ENCODE measurements at regions not wholly inside any gene's neighbourhood (a gene's known extent, or its start where the extent isn't known, plus 50 kb on each side); places are given as distances from the start of the nearest gene placed in this dataset.
"Not testable (repeated sequence)": the region's sequence is repeated elsewhere in the genome, so short reads cannot be mapped to it uniquely, and the experiment has no call there.

GRCh38 chr5:159797261-159797970 lies 118.9 kb upstream of the ADRA1B start:
- no peak for DNase-seq

- no peak for DNase-seq
Measured at GRCh38 chr5:159799701-159800100, 116.6 kb upstream of the ADRA1B start.

GRCh38 chr5:159800131-159800840 lies 116.0 kb upstream of the ADRA1B start:
- DNase-seq = no peak

DNA sequence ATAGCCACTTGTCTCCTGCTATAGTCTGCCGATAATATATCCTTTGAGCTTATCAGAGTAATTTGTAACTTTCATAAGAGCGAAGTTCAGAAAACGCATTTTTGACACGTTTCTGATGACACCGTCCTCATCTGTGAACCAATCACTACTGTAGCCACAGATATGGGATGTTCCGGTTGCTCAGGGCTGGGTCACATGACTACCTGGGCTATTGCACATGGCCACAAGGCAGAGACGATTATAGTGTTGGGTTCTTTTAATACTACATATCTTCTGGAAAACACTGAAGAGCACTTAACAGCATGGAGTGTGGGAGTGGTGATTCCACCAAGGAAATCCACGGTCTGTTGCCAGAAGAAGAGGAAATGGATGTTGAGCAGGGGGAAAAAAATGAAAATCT lies 115.0 kb upstream of the ADRA1B start:
- no peak for DNase-seq

DNA sequence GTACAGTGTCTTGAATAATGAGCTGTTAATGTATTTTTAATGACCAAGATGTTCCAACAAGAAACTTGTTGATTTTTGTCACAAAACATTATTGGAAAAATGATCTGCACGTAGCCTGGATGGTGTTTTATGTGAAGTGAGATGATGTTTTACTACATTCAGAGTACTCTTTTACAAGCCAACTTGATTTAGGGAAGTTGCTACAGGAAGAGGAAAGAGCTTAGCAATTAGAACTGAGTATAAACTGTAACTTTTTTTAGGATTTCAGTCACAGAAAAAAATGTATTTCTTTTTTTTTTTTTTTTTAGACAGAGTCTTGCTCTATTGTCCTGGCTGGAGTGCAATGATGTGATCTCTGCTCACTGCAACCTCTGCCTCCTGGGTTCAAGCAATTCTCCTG lies 113.6 kb upstream of the ADRA1B start:
- DNase-seq = no peak

DNA sequence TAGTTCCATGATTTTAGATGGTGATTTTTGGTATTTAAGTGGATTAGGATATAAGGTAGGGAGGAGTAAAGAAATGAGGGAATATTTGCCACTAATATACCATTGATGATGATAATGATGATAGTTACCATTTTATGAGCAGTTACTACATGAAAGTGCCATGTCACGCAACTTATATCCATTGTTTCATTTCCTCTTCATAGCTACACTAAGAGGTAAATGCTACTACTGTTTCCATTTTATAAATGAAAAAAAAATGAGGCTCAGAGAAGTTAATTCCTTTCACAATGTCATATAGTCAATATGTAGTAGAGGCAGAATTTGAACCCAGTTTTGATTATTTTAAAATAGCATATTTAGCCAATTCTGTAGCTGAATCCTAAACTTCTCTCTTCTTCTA lies 112.2 kb upstream of the ADRA1B start:
- DNase-seq = no peak

GRCh38 chr5:159805021-159805420 lies 111.3 kb upstream of the ADRA1B start:
- DNase-seq = peak; percentile 4

- DNase-seq = not testable (repeated sequence)
Measured at GRCh38 chr5:159807135-159807534, 109.1 kb upstream of the ADRA1B start.

- DNase-seq = no peak
Measured at GRCh38 chr5:159807586-159807985, 108.7 kb upstream of the ADRA1B start.

GRCh38 chr5:159811712-159812111 lies 104.6 kb upstream of the ADRA1B start:
- no peak for DNase-seq

DNA sequence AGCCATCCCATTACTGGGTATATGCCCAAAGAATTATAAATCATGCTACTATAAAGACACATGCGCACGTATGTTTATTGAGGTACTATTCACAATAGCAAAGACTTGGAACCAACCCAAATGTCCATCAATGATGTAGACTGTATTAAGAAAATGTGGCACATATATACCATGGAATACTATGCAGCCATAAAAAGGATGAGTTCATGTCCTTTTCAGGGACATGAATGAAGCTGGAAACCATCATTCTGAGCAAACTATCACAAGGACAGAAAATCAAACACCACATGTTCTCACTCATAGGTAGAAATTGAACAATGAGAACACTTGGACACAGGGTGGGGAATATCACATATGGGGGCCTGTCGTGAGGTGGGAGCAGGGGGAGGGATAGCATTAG lies 103.5 kb upstream of the ADRA1B start:
- not testable (repeated sequence) for DNase-seq

- no peak for DNase-seq
Measured at GRCh38 chr5:159814222-159814621, 102.1 kb upstream of the ADRA1B start.

DNA sequence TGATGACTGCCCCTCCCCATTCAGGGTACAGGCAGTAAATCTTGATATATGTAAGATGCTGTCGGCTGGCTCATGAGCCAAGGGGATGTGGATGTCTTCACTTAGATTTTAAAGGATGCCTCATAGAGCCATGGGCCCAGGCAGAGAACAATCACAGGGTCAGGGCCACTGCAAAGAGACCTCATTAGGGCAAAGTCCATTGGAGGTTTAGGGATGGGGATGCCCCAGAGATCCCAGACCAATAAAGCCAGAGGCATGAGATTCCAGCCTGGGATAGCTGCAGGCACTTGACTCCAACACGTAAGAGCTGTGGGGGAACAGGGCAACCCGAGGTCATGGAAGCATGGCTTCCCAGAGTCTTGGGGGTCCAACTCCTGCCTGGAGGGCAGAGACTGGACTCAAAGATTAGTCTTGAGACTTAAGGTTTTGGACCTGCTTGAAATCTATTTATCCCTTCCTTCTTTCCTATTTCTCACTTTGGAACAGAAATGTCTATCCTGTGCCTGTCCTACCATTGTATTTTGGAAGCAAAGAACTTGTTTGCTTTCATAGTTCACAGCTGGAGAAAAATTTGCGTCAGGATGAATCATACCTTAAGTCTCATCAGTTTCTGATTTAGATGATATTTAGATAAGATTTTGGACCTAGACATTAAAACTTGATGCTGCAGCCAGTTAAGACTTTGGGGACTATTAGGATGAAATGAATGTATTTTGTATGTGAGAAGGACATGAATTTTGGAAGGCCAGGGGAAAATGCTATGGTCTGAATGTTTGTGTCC lies 101.3 kb upstream of the ADRA1B start:
- no peak for DNase-seq

DNA sequence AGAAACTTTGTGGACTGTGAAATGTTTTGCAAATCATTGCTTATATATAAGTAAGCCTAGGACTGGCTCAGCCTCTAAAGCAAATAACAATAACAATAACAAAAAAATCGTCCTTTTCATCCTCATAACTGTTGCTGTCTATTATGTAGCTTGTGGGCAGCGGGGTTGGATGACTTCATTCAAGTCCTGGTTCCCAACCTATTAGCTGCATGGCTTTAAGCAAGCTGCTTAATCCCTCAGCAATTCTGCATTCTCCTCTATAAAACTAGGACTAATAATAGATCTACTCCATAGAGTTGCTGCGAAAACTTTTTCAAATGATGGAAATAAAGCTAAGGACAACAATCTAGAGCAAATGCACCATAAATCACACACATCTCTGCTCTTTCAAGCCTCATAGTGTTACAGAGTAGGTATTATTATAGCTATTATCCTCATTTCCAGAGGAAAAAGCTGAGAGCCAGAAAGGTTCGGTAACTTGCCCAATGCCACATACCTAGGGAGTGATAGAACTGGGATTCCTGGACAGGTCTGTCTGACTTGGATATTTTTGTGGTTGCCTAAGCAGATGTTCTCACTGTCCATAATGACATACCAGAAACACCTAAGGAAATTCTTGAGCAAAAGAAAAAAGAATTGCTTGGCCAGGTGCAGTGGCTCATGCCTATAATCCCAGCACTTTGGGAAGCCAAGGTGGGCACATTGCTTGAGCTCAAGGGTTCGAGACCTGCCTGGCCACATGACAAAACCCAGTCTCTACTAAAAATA lies 98.8 kb upstream of the ADRA1B start:
- no peak for DNase-seq

DNA sequence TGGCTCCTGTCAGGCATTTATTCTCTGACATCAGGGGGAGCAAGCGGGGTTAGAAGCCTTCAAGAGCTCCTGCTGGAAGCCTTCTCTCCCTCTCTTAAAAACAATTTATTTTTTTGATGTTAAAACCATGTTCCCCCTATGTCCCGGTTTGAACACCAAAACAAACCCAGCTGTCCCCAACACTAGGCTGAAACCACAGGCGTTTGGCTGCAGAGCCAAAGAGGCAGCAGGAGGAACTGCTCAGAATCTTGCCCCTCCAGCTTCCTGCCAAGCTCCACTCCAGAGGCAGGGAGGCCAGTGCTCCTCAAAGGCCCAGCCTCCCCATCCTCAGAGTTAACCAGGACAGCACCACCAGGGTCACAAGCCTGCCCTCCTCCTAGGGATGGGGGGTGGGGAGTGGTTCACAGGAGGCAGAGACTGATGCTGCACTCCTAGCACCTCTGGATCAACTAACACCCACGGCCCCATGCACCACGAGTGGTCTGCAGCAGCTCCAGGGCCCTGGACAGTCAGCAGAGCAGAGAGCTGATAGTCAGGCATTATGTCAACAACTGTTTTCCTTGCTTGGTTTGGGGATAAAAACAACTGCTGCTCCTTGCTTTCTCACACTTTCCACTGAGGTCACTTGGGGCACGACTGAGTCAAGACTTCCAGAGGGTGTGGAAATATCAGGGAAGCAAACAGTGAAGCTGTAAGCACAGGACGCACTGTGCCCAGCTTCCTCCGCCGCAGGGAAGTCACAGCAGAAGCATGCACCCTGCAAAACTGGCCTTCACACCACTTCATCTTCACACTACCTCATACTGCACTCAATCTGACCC lies 96.5 kb upstream of the ADRA1B start:
- no peak for DNase-seq

GRCh38 chr5:159820692-159821091 lies 95.6 kb upstream of the ADRA1B start:
- DNase-seq = no peak

GRCh38 chr5:159821461-159821940 lies 94.8 kb upstream of the ADRA1B start:
- DNase-seq = no peak

DNA sequence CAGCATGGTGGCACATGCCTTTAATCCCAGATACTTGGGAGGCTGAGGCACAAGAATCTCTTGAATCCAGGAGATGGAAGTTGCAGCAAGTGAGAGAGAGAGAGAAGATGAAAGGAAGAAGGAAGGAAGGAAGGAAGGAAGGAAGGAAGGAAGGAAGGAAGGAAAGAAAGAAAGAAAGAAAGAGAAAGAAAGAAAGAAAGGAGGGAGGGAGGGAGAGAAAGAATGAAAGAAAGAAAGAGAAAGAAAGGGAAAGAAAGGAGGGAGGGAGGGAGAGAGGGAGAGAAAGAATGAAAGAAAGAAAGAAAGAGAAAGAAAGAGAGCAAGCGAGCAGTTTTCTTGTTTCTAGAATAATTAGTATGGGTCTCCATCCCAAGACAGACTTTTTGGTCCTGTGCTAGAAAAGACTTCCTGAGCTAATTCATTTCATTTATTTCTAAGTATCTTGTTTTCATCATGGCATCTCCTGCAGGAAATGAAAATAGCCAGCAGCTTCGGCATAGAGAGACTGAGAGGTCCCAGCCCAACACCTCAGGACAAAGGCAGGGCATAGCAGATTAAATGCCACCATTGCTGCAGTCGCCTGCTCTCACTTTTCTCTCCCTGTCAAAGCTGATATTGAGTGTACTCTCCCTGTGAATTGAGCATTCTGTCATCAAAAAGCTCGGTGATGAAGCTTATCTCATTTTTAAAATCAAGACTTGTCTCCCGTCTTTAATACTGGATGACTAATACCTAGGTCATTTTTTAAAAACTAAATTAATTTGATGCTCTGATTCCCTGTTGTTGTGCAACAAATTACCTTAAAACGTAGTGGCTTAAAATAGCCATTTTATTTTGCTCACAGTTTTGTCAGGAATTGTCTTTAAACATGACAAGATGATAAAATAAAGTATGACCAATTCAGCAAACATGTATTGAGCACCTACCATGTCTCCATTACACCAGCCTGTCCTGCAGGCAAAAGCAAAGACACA lies 91.8 kb upstream of the ADRA1B start:
- DNase-seq = no peak

- no peak for DNase-seq
Measured at GRCh38 chr5:159825551-159826051, 90.7 kb upstream of the ADRA1B start.
